ENCODE measurements at regions not wholly inside any gene's neighbourhood (a gene's known extent, or its start where the extent isn't known, plus 50 kb on each side); places are given as distances from the start of the nearest gene placed in this dataset.

- TF ChIP-seq CTCF (IDR thresholded peaks at IDR 0.05; ENCODE audit: insufficient read depth in 1 of 2, low read depth in 1 of 2, low read length in 1 of 2, severe bottlenecking in 1 of 2, unreplicated experiment in 1 of 2), result no peak
- Histone ChIP-seq H3K4me3 (ENCODE audit: low read depth, low read length) (no peak overlapping the region), H3K4me1 (no peaks in the 10 kb centered on the region), H3K9me3 (no peaks in the 10 kb centered on the region), H3K36me3 (ENCODE audit: control insufficient read depth, insufficient read depth, low read length) (no peaks in the 10 kb centered on the region), H3K27me3 (replicated peaks; ENCODE audit: control insufficient read depth, insufficient read depth, low read length) (no peaks in the 10 kb centered on the region; the same call in 1 of the 2 replicates)
- H3K9me3 Mint-ChIP-seq (ENCODE audit: unreplicated experiment), result no peaks in the 10 kb centered on the region
- ChIA-PET POLR2A (no interaction called here), CTCF (no interaction called here)
- H3K4me1 Mint-ChIP-seq (ENCODE audit: low read depth, unreplicated experiment), result no peaks in the 10 kb centered on the region
- H3K27ac Mint-ChIP-seq (ENCODE audit: unreplicated experiment), result no peak overlapping the region
- BruUV-seq (replicated peaks), result no TSS peak
- intact Hi-C loops (cut with micrococcal nuclease; ENCODE audit: unreplicated experiment), result no loop called here
- peaks cover 12% of the 10 kb centered on the region for H3K27me3 Mint-ChIP-seq (ENCODE audit: insufficient read depth, unreplicated experiment)
- no peak for DNase-seq
- H3K36me3 Mint-ChIP-seq (ENCODE audit: insufficient read depth, unreplicated experiment), result no peaks in the 10 kb centered on the region
- H3K4me3 Mint-ChIP-seq (ENCODE audit: unreplicated experiment), result no peak overlapping the region
Observed at GRCh38 chr12:67539946-67540345, 108.6 kb upstream of the DYRK2 start.

GRCh38 chr12:67540920-67541624 is 107.5 kb upstream of the DYRK2 start:
- H3K27me3 ChIP-seq (replicated peaks; ENCODE audit: control insufficient read depth, insufficient read depth, low read length), result no peaks in the 10 kb centered on the region; the same call in 1 of the 2 replicates
- peaks cover 12% of the 10 kb centered on the region for H3K27me3 Mint-ChIP-seq (ENCODE audit: insufficient read depth, unreplicated experiment)
- no TSS peak for BruUV-seq (replicated peaks)
- H3K9me3 Mint-ChIP-seq (ENCODE audit: unreplicated experiment), result no peaks in the 10 kb centered on the region
- no peaks in the 10 kb centered on the region for H3K9me3 ChIP-seq
- intact Hi-C loops (cut with micrococcal nuclease; ENCODE audit: unreplicated experiment), result no loop called here
- H3K36me3 ChIP-seq (ENCODE audit: control insufficient read depth, insufficient read depth, low read length), result no peaks in the 10 kb centered on the region
- no peaks in the 10 kb centered on the region for H3K4me1 Mint-ChIP-seq (ENCODE audit: low read depth, unreplicated experiment)
- ChIA-PET CTCF (no interaction called here), POLR2A (no interaction called here)
- no peak overlapping the region for H3K27ac Mint-ChIP-seq (ENCODE audit: unreplicated experiment)
- DNase-seq, result no peak
- no peak overlapping the region for H3K4me3 ChIP-seq (ENCODE audit: low read depth, low read length)
- no peaks in the 10 kb centered on the region for H3K36me3 Mint-ChIP-seq (ENCODE audit: insufficient read depth, unreplicated experiment)
- no peak for TF ChIP-seq CTCF (IDR thresholded peaks at IDR 0.05; ENCODE audit: insufficient read depth in 1 of 2, low read depth in 1 of 2, low read length in 1 of 2, severe bottlenecking in 1 of 2, unreplicated experiment in 1 of 2)
- H3K4me1 ChIP-seq, result no peaks in the 10 kb centered on the region
- H3K4me3 Mint-ChIP-seq (ENCODE audit: unreplicated experiment), result no peak overlapping the region

- Mint-ChIP-seq H3K36me3 (ENCODE audit: insufficient read depth, unreplicated experiment) (no peaks in the 10 kb centered on the region), H3K4me1 (ENCODE audit: low read depth, unreplicated experiment) (no peaks in the 10 kb centered on the region), H3K9me3 (ENCODE audit: unreplicated experiment) (no peaks in the 10 kb centered on the region), H3K27ac (ENCODE audit: unreplicated experiment) (no peak overlapping the region), H3K27me3 (ENCODE audit: insufficient read depth, unreplicated experiment) (peaks cover 12% of the 10 kb centered on the region), H3K4me3 (ENCODE audit: unreplicated experiment) (no peak overlapping the region)
- Histone ChIP-seq H3K4me1 (no peaks in the 10 kb centered on the region), H3K9me3 (no peaks in the 10 kb centered on the region), H3K4me3 (ENCODE audit: low read depth, low read length) (no peak overlapping the region), H3K27me3 (replicated peaks; ENCODE audit: control insufficient read depth, insufficient read depth, low read length) (no peaks in the 10 kb centered on the region; the same call in 1 of the 2 replicates), H3K36me3 (ENCODE audit: control insufficient read depth, insufficient read depth, low read length) (no peaks in the 10 kb centered on the region)
- ChIA-PET POLR2A (no interaction called here), CTCF (no interaction called here)
- BruUV-seq (replicated peaks), result no TSS peak
- no peak for DNase-seq
- intact Hi-C loops (cut with micrococcal nuclease; ENCODE audit: unreplicated experiment), result no loop called here
- no peak for TF ChIP-seq CTCF (IDR thresholded peaks at IDR 0.05; ENCODE audit: insufficient read depth in 1 of 2, low read depth in 1 of 2, low read length in 1 of 2, severe bottlenecking in 1 of 2, unreplicated experiment in 1 of 2)
Observed at GRCh38 chr12:67541625-67541991, 106.9 kb upstream of the DYRK2 start.

Measured in Caco-2 (cell line).